22Rv1 (cell line): ENCODE measurements at regions not wholly inside any gene's neighbourhood (a gene's known extent, or its start where the extent isn't known, plus 50 kb on each side); places are given as distances from the start of the nearest gene placed in this dataset.

Experiments used
- CTCF ChIP-seq: fragments of 450-650 bp; IDR thresholded peaks from 2 replicates; pipeline ENCODE4 v1.5.1; 2017; ENCODE audit warnings: mild to moderate bottlenecking
- ZFX ChIP-seq: fragments of 450-650 bp; IDR thresholded peaks from 2 replicates; pipeline ENCODE4 v1.6.1; 2017; ENCODE audit warnings: antibody characterized with exemption, borderline replicate concordance

DNA sequence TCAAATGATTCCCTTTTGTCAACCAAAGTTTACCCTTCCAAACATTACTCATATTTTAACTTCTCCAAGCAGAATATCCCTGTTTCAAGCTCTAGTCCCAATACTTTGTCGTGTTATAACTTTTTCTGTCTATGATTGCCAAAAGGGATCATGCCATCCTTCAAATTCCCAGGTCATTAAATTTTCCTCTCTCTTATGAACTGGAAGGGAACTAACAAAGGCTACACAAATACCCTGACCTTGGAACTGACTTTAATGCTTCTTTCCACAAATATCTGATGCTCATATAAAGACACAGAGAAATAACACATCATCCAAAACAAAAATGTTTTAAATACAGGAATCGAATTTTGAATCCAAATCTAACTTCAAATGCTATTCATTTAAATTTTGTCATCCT is 1352.7 kb downstream of the CDH11 start:
- TF ChIP-seq CTCF (no peak), ZFX (no peak)
